ENCODE measurements at regions not wholly inside any gene's neighbourhood (a gene's known extent, or its start where the extent isn't known, plus 50 kb on each side); places are given as distances from the start of the nearest gene placed in this dataset.
"Not testable (repeated sequence)": the region's sequence is repeated elsewhere in the genome, so short reads cannot be mapped to it uniquely, and the experiment has no call there.

- no peak for DNase-seq
These were observed 185.0 kb downstream of the MCHR2 start for GRCh38 chr6:99808992-99809391.

- no peak for DNase-seq
These were observed 183.7 kb downstream of the MCHR2 start for GRCh38 chr6:99810295-99810694.

GRCh38 chr6:99810942-99811620 lies 182.9 kb downstream of the MCHR2 start:
- DNase-seq: no peak

- no peak for DNase-seq
These were observed 182.4 kb downstream of the MCHR2 start for GRCh38 chr6:99811636-99812035.

- DNase-seq: no peak
These were observed 180.5 kb downstream of the MCHR2 start for GRCh38 chr6:99813565-99813964.

GRCh38 chr6:99814230-99814928 lies 179.6 kb downstream of the MCHR2 start:
- no peak for DNase-seq

GRCh38 chr6:99816795-99817194 lies 177.2 kb downstream of the MCHR2 start:
- no peak for DNase-seq

- no peak for DNase-seq
These were observed 175.9 kb downstream of the MCHR2 start for GRCh38 chr6:99818161-99818560.

- DNase-seq: no peak
These were observed 174.2 kb downstream of the MCHR2 start for GRCh38 chr6:99819853-99820252.

- DNase-seq: no peak
These were observed 172.9 kb downstream of the MCHR2 start for GRCh38 chr6:99821164-99821563.

- peak in 1 of 5 experiments; percentile 36 for DNase-seq
These were observed 171.1 kb downstream of the MCHR2 start for GRCh38 chr6:99822741-99823512.

- DNase-seq: not testable (repeated sequence)
These were observed 170.3 kb downstream of the MCHR2 start for GRCh38 chr6:99823513-99824235.

GRCh38 chr6:99833034-99833433 lies 161.0 kb downstream of the MCHR2 start:
- DNase-seq: no peak

GRCh38 chr6:99836471-99836870 lies 157.6 kb downstream of the MCHR2 start:
- DNase-seq: no peak

- no peak for DNase-seq
These were observed 155.4 kb downstream of the MCHR2 start for GRCh38 chr6:99838607-99839006.

- no peak for DNase-seq
These were observed 152.7 kb downstream of the MCHR2 start for GRCh38 chr6:99841297-99841696.

- no peak for DNase-seq
These were observed 148.0 kb downstream of the MCHR2 start for GRCh38 chr6:99846006-99846405.

- DNase-seq: no peak
These were observed 143.2 kb downstream of the MCHR2 start for GRCh38 chr6:99850841-99851240.

- DNase-seq: no peak
These were observed 142.0 kb downstream of the MCHR2 start for GRCh38 chr6:99852031-99852430.

- peak in 1 of 5 experiments; percentile 2 for DNase-seq
These were observed 127.0 kb downstream of the MCHR2 start for GRCh38 chr6:99867026-99867425.

- peak; percentile 20 to 56 (median 47) for DNase-seq
These were observed 125.8 kb downstream of the MCHR2 start for GRCh38 chr6:99868074-99868702.

Measured in T-helper 2 cell (primary cell).